ENCODE measurements at regions not wholly inside any gene's neighbourhood (a gene's known extent, or its start where the extent isn't known, plus 50 kb on each side); places are given as distances from the start of the nearest gene placed in this dataset.
"Not testable (repeated sequence)": the region's sequence is repeated elsewhere in the genome, so short reads cannot be mapped to it uniquely, and the experiment has no call there.

DNA sequence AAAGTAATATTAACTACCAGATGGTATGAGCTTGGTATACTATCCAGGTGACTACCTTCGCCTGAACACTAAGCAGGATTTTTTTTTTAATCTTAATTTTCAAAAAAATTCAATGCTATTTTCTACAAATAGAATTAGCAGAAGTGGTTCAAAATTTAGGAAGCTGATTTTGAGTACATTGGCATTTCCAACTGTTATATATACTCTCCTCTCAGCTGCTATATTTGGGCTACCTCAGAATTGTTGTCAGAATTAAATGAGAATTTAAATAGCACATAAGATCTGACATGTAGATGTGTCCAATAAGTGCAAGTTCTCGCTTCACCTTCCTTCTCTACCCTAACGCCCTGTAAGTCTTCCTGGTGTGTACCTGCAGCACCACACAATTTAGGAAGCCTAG is 83.1 kb downstream of the DUSP6 start:
- peaks cover 5% of the 10 kb centered on the region; the same call in 1 of the 2 replicates for H3K9me3 ChIP-seq (ENCODE audit: control insufficient read depth, insufficient read depth, low read depth, low read length)
- H3K4me3 ChIP-seq (ENCODE audit: low read depth, low read length), result no peak overlapping the region
- no peaks in the 10 kb centered on the region for H3K36me3 ChIP-seq (ENCODE audit: control insufficient read depth, insufficient read depth, low read length)
- no peaks in the 10 kb centered on the region for H3K4me1 ChIP-seq (ENCODE audit: control insufficient read depth, insufficient read depth, low read length)
- no peaks in the 10 kb centered on the region for H3K27me3 ChIP-seq (ENCODE audit: control insufficient read depth, insufficient read depth, low read length)
- no peak overlapping the region for H3K27ac ChIP-seq (ENCODE audit: low read depth, low read length)
- no peak overlapping the region for H3K9ac ChIP-seq (ENCODE audit: low read length)

DNA sequence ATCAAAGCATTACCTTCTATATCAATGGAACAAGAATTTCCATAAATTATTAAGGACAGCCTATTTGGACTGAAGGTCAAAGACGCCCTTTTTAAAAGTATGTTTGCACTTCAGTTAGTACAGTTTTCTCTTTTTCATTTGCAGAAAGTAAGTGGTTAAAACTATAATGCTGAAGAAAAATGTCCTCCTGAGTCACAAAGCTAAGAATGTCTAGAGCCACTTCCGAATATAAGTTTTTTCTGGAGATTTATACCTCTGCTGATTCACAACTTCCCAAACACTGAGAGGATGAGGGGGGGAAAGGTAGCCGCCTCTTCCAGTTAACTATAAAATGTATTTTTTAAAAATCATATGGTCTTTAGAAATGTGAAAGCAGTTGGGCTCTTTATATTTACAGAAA is 84.9 kb downstream of the DUSP6 start:
- Histone ChIP-seq H3K9me3 (ENCODE audit: control insufficient read depth, insufficient read depth, low read depth, low read length) (peaks cover 5% of the 10 kb centered on the region; the same call in 1 of the 2 replicates), H3K27me3 (ENCODE audit: control insufficient read depth, insufficient read depth, low read length) (no peaks in the 10 kb centered on the region), H3K27ac (ENCODE audit: low read depth, low read length) (no peak overlapping the region), H3K36me3 (ENCODE audit: control insufficient read depth, insufficient read depth, low read length) (no peaks in the 10 kb centered on the region), H3K9ac (ENCODE audit: low read length) (no peak overlapping the region), H3K4me1 (ENCODE audit: control insufficient read depth, insufficient read depth, low read length) (no peaks in the 10 kb centered on the region), H3K4me3 (ENCODE audit: low read depth, low read length) (no peak overlapping the region)

DNA sequence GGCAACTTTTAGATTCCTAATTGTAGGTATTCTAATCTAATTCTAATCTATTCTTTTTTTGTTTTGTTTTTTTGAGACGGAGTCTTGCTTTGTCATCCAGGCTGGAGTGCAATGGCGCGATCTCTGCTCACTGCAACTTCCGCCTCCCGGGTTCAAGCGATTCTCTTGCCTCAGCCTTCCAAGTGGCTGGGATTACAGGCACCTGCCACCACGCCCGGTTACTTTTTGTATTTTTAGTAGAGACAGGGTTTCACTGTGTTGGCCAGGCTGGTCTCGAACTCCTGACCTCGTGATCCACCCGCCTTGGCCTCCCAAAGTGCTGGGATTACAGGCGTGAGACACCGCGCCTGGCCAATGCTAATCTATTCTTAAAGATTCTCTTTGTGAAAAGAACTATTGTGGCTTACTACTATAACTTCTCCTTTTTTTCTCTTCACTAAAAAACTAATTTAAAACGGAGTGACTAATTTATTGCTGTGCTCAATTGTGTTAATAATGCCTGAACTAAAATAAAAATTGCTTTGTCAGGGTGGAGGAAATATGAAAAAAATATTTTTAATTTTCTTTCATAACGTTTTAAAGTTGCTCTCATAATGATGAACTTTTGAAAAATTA is 85.6 kb downstream of the DUSP6 start:
- H3K27ac ChIP-seq (ENCODE audit: low read depth, low read length); H3K4me3 ChIP-seq (ENCODE audit: low read depth, low read length); H3K4me1 ChIP-seq (ENCODE audit: control insufficient read depth, insufficient read depth, low read length); H3K9me3 ChIP-seq (ENCODE audit: control insufficient read depth, insufficient read depth, low read depth, low read length); H3K9ac ChIP-seq (ENCODE audit: low read length); H3K36me3 ChIP-seq (ENCODE audit: control insufficient read depth, insufficient read depth, low read length); H3K27me3 ChIP-seq (ENCODE audit: control insufficient read depth, insufficient read depth, low read length): not testable (repeated sequence)

- H3K27ac ChIP-seq (ENCODE audit: low read depth, low read length), result no peak overlapping the region
- no peaks in the 10 kb centered on the region for H3K36me3 ChIP-seq (ENCODE audit: control insufficient read depth, insufficient read depth, low read length)
- no peak overlapping the region for H3K4me3 ChIP-seq (ENCODE audit: low read depth, low read length)
- no peak overlapping the region for H3K9ac ChIP-seq (ENCODE audit: low read length)
- no peaks in the 10 kb centered on the region for H3K27me3 ChIP-seq (ENCODE audit: control insufficient read depth, insufficient read depth, low read length)
- no peaks in the 10 kb centered on the region for H3K9me3 ChIP-seq (ENCODE audit: control insufficient read depth, insufficient read depth, low read depth, low read length)
- H3K4me1 ChIP-seq (ENCODE audit: control insufficient read depth, insufficient read depth, low read length), result peaks cover 3% of the 10 kb centered on the region; the same call in 1 of the 2 replicates
Observed at GRCh38 chr12:89264837-89265236, 87.5 kb downstream of the DUSP6 start.

GRCh38 chr12:89263900-89264299 is 88.4 kb downstream of the DUSP6 start:
- no peaks in the 10 kb centered on the region for H3K27me3 ChIP-seq (ENCODE audit: control insufficient read depth, insufficient read depth, low read length)
- H3K9ac ChIP-seq (ENCODE audit: low read length), result no peak overlapping the region
- no peaks in the 10 kb centered on the region for H3K9me3 ChIP-seq (ENCODE audit: control insufficient read depth, insufficient read depth, low read depth, low read length)
- H3K36me3 ChIP-seq (ENCODE audit: control insufficient read depth, insufficient read depth, low read length), result no peaks in the 10 kb centered on the region
- H3K27ac ChIP-seq (ENCODE audit: low read depth, low read length), result no peak overlapping the region
- H3K4me3 ChIP-seq (ENCODE audit: low read depth, low read length), result no peak overlapping the region
- H3K4me1 ChIP-seq (ENCODE audit: control insufficient read depth, insufficient read depth, low read length), result peaks cover 3% of the 10 kb centered on the region; the same call in 1 of the 2 replicates

DNA sequence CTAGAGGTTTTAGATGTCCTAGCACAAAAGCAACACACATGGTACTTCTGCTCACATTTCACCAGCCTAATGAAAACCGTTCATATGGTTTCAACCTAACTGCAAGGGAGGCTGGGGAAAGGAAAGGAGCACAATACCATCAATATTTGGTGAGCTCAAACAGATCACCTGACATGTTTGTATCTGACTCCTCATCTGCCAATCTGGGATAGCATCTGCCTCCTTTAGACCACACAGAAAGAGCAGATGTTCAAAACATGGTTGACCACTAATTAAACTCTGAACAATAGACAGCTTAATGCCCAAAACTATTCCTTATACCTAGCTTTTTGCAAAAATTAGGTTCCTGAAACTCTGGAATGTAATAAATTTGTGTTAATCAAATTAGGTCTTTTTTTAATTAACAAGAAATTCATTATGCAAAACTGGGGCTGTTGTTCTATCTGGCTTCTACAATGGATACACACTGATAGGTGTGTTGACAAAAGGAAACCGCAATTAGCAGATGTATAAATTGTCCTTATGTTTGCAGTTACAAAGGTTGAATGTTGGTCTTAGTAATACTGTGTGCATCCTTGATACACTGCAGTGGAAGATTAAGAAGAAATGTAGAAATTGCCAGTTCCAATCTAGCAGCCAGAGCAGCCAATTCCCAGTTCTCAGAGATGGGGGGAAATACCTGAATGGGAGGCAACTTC is 89.3 kb downstream of the DUSP6 start:
- H3K27me3 ChIP-seq (ENCODE audit: control insufficient read depth, insufficient read depth, low read length), result no peaks in the 10 kb centered on the region
- peaks cover 3% of the 10 kb centered on the region; the same call in 1 of the 2 replicates for H3K4me1 ChIP-seq (ENCODE audit: control insufficient read depth, insufficient read depth, low read length)
- no peak overlapping the region for H3K4me3 ChIP-seq (ENCODE audit: low read depth, low read length)
- H3K27ac ChIP-seq (ENCODE audit: low read depth, low read length), result no peak overlapping the region
- no peak overlapping the region for H3K9ac ChIP-seq (ENCODE audit: low read length)
- 0 out of 2 replicates have a peak, but pooled peaks cover 3% of the 10 kb centered on the region for H3K9me3 ChIP-seq (ENCODE audit: control insufficient read depth, insufficient read depth, low read depth, low read length)
- no peaks in the 10 kb centered on the region for H3K36me3 ChIP-seq (ENCODE audit: control insufficient read depth, insufficient read depth, low read length)

DNA sequence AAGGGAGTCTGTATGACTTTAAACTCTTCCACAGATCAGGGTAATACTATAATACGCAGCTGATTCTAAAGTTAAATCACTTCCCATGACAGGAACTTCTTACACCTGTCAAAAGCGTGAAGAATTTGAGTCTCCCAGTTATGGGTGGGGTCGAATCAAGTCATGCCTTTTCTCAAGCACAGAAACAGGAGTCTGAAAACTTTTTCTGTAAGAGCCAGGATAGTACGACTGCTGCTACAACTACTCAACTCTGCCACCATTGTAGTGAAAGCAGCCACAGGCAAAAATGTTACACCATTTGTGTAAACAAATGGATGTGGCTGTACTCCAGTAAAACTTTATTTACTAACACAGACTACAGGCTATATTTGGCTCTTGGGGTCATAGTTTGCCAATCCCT is 90.3 kb downstream of the DUSP6 start:
- H3K27me3 ChIP-seq (ENCODE audit: control insufficient read depth, insufficient read depth, low read length), result no peaks in the 10 kb centered on the region
- H3K4me3 ChIP-seq (ENCODE audit: low read depth, low read length), result no peak overlapping the region
- no peaks in the 10 kb centered on the region for H3K36me3 ChIP-seq (ENCODE audit: control insufficient read depth, insufficient read depth, low read length)
- no peak overlapping the region for H3K27ac ChIP-seq (ENCODE audit: low read depth, low read length)
- peaks cover 3% of the 10 kb centered on the region; the same call in 1 of the 2 replicates for H3K4me1 ChIP-seq (ENCODE audit: control insufficient read depth, insufficient read depth, low read length)
- H3K9me3 ChIP-seq (ENCODE audit: control insufficient read depth, insufficient read depth, low read depth, low read length), result 0 out of 2 replicates have a peak, but pooled peaks cover 3% of the 10 kb centered on the region
- no peak overlapping the region for H3K9ac ChIP-seq (ENCODE audit: low read length)

DNA sequence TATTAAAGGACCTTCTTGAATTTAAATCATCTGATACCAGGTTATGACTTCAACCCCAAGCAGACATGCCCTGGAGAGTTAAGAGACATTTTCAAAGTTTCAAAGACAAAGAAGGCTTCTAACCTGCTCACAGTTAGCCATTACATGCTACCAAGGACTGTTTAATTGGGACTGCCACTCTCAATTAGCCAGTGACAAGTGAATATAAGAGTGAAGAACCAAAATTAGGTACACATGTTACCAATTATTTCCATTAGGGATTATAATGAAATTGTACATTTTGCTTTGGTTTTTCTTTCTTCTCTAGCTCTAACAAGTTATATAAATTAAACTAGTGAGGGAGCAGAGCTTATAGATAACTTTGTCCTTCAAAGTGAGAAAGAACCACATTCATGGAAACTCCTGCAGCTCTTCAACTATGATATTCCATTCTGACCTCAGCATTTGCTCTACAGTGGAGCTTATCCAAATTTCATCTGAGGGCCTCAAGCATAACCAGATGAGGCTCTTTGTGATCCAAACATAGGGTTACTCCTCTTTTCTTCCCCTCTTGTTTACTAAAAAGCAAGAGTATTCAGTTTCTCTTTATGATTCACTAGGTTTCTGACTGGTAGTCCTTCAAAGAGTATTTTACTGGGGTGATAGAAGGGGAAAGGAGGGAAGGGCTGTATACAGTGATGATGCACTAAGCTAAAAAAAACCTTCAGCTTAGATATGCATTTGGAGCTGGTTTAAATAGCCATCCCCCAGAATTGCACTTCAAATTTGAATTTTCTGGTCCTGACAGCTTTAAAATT is 91.3 kb downstream of the DUSP6 start:
- H3K9me3 ChIP-seq (ENCODE audit: control insufficient read depth, insufficient read depth, low read depth, low read length), result 0 out of 2 replicates have a peak, but pooled peaks cover 3% of the 10 kb centered on the region
- H3K4me3 ChIP-seq (ENCODE audit: low read depth, low read length), result no peak overlapping the region
- H3K4me1 ChIP-seq (ENCODE audit: control insufficient read depth, insufficient read depth, low read length), result peaks cover 3% of the 10 kb centered on the region; the same call in 1 of the 2 replicates
- no peaks in the 10 kb centered on the region for H3K27me3 ChIP-seq (ENCODE audit: control insufficient read depth, insufficient read depth, low read length)
- no peak overlapping the region for H3K9ac ChIP-seq (ENCODE audit: low read length)
- no peak overlapping the region for H3K27ac ChIP-seq (ENCODE audit: low read depth, low read length)
- no peaks in the 10 kb centered on the region for H3K36me3 ChIP-seq (ENCODE audit: control insufficient read depth, insufficient read depth, low read length)

GRCh38 chr12:89259821-89260220 is 92.5 kb downstream of the DUSP6 start:
- Histone ChIP-seq H3K36me3 (ENCODE audit: control insufficient read depth, insufficient read depth, low read length) (no peaks in the 10 kb centered on the region), H3K9ac (ENCODE audit: low read length) (no peak overlapping the region), H3K27me3 (ENCODE audit: control insufficient read depth, insufficient read depth, low read length) (no peaks in the 10 kb centered on the region), H3K4me3 (ENCODE audit: low read depth, low read length) (no peak overlapping the region), H3K4me1 (ENCODE audit: control insufficient read depth, insufficient read depth, low read length) (peaks cover 3% of the 10 kb centered on the region; the same call in 1 of the 2 replicates), H3K27ac (ENCODE audit: low read depth, low read length) (no peak overlapping the region), H3K9me3 (ENCODE audit: control insufficient read depth, insufficient read depth, low read depth, low read length) (0 out of 2 replicates have a peak, but pooled peaks cover 3% of the 10 kb centered on the region)

DNA sequence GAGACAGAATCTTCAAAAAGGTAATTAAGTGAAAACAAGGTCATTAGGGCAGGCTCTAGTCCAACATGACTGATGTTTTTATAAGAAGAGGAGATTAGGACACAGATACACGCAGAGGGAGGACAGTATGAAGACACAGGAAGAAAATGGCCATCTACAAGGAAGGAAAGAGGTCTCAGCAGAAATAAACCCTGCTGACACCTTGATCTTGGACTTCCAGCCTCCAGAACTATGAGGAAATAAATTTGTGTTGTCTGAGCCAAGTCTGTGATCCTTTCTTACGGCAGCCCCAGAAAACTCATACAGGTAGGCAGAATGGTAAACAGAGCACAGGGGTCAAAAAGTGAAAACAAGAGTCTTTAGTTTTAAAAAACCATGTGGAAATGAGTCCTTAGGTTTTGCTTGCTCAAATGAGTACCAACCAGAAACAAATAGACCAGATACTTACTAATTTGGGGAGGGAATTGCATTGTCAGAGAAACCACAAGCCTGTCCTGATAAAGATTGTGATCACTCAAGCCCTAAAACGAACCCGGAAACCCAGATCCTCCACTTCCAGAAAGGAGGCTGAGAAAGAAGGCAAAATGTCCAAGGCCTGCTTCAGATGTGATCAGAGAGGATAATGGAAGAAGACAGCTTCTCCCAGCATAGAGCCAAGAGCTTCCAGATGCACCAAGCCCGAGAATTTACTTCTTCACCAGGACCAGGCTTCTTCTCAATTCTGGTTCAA is 93.9 kb downstream of the DUSP6 start:
- H3K9me3 ChIP-seq (ENCODE audit: control insufficient read depth, insufficient read depth, low read depth, low read length), result 0 out of 2 replicates have a peak, but pooled peaks cover 3% of the 10 kb centered on the region
- no peaks in the 10 kb centered on the region for H3K36me3 ChIP-seq (ENCODE audit: control insufficient read depth, insufficient read depth, low read length)
- no peaks in the 10 kb centered on the region for H3K27me3 ChIP-seq (ENCODE audit: control insufficient read depth, insufficient read depth, low read length)
- H3K4me1 ChIP-seq (ENCODE audit: control insufficient read depth, insufficient read depth, low read length), result peaks cover 3% of the 10 kb centered on the region; the same call in 1 of the 2 replicates
- no peak overlapping the region for H3K4me3 ChIP-seq (ENCODE audit: low read depth, low read length)
- no peak overlapping the region for H3K9ac ChIP-seq (ENCODE audit: low read length)
- no peak overlapping the region for H3K27ac ChIP-seq (ENCODE audit: low read depth, low read length)
